GM18511 (cell line): ENCODE measurements at regions not wholly inside any gene's neighbourhood (a gene's known extent, or its start where the extent isn't known, plus 50 kb on each side); places are given as distances from the start of the nearest gene placed in this dataset.

Source experiments
- ATAC-seq: cut with Tn5 transposase; IDR thresholded peaks from one replicate; pipeline ENCODE4 v1.9.1; 2021; ENCODE audit warnings: mild to moderate bottlenecking, moderate library complexity; ENCODE audit not compliant: unreplicated experiment

DNA sequence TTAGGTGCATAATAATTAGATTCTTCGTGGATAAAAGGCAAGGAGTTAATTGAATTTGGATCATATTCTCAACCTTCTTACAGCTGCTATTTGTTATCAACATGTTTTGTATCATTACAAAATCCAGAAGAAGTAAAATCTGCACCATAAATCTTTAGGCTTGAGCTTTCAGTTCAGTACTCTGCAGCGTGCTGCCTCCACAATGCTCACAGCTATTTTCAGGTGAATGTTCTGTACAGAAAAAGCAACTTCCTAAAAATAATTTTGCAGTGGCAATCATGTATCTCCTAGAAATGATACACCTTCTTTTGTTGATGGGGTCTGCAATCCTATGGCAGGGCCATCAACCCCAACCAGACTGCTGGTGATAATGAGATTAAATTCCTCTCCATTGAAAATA, 220.9 kb upstream of the CTNNB1 start:
- no peak for ATAC-seq

DNA sequence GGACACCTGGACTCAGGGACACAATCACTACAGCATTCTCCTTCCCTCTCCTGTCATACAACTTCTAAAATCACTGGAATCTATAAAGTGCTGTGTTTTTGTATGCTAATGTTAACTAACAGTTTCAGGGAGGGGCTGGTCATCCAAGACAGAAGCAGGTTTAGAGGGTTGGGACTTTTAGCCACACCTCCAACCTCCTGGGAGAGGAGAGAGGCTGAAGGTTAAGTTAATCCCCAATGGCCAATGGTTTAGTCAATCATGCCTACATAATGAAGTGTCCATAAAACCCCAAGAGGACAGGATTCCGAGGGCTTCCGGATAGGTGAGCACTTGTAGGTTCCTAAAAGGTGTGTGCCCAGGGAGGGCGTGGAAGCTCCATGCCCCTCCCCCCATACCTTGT, 219.3 kb upstream of the CTNNB1 start:
- ATAC-seq: no peak

DNA sequence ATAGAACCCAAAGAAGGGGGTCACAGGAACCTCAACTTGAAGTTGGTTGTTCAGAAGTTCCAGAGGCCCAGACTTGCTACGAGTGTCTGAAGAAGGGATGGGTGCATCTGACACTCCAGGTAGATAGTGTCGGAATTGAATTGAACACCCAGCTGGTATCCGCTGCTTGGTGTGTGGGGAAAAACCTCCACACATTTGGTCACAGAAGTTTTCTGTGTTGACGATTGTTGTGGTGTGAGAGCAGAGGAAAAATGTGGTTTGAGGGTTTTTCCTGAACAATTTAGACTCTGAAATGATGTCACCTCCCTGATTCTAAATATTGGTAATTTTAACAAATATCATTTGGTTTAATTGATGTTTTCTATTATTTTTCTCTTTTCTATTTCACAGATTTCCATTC, 218.8 kb upstream of the CTNNB1 start:
- no peak for ATAC-seq

DNA sequence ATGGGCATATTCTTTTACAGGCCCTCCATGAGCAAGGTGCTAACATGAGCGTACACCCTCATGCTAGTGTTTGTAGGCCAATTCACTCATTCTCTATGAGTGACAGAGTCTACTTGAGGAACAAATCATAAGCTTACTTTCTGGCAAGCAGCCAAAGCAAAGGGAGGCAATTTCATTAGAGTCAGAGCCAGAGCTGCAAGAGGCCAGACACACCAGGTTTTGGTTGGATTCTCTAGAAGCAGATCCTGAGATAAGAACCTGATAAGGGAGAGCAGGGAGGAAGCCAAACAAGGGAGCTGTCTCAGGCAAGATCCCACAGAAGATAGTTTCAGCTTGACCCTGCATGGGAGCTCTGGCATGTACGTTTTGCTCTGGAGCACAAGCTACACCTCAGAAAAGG, 214.1 kb upstream of the CTNNB1 start:
- ATAC-seq: no peak

DNA sequence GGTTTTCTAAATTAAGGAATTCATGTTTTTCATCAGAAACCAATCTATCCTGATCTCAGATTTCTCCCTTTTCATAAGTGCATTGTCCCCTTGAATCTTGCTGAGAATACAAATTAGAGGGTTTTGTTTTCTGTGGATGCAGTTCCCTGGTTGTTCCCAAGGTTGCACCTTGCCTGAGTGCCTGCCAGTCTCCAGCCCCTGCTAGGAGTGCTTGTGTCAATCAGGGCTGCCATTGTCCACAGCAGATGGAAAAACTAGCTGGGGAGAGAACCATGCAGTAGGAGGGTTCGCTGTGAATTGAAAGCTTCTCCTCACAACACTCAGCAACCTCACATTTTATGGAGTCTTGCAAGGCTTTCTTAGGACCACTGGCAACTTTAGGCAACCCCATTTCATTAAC, 210.8 kb upstream of the CTNNB1 start:
- no peak for ATAC-seq

DNA sequence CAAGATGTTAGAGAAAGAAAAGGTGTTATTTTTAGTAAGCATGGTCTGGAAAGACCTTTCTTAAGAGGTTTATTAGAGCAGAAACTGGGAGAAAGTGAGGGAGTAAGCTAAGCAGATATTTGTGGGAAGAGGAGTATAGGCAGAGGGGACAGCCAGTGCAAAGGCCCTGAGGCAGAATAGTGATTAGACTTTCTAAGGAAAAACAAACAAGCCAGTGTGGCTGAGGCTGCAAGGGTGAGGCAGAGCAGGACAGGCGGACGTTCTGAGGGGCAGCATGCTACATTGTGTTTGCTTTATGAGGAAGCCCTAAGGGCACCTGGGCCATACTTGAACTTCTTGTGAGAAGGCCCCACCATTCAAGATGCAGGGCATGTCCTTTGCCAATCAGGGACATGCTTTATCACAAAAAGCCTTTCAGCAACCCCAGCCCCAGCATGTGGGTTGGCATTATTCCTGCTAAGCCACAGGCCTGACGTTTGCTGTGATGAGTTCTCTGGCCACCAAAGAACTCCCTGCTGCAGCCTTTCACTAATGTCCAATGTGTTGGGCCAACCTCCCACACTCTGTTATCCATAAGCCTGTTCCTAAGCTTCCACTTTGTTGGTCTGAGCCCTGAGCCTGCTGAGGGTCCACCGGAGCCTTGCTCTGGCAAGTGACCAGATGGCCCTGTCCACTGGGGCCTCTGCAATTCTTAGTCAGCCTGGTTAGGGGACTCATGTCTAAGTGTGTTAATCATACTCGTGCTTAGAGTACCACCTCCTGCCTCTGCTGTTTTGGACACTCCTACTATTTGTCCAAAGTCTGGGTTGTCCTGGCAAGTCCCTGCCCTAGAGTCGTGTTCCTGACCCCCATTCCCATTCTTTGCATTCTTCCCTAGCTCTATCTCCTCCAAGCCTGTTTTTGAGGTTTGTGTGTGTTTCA, 209.9 kb upstream of the CTNNB1 start:
- no peak for ATAC-seq

DNA sequence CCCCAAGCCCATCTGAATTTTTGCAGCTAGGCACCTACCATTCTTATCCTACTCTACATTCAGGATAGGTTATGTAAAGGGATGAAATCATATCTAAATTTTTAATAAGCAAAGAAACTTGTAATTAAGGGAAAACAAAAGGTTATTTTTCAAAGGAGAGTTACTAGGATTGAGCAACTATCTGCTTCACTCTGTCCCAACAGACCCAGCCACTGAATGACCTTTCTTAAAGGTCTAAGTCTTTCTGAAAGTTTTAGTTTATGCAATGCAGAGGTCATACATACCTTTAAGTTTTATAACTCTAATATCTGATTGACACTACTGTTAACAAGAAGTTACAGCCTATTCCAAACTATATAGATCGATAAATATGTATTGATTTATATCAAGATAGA, 209.2 kb upstream of the CTNNB1 start:
- ATAC-seq: no peak

DNA sequence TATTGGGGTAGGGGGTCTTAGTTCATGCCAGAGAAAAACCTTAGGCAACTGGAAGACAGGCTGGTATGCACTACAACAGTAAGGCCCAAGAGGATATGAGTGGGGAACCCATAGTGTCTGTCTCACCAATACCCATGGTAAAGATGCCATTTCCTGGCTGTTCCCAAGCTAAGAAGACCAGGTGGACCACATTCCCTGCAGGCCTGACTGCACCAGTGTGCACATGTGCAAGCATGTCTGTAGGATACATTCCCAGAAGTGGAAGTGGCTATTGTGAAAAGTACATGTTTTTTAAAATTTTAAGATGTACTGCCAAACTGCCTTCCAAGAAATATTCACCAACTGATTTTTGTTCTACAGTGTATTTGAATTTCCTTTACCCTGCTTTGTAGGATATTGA, 207.3 kb upstream of the CTNNB1 start:
- no peak for ATAC-seq

DNA sequence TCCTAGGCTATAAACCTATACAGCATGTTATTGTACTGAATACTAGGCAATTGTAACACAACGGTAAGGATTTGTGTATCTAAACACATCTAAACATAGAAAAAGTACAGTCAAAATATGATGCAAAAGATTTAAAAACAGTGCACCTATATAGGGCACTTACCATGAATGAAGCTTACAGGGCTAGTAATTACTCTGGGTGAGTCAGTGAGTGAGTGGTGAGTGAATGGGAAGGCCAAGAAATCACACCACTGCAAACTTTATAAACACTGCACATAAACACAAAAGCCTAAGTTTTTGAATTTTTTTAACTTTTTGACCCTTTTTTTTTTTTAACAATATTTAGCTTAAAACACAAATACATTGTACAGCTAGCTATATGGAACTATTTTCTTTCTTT, 204.7 kb upstream of the CTNNB1 start:
- no peak for ATAC-seq

DNA sequence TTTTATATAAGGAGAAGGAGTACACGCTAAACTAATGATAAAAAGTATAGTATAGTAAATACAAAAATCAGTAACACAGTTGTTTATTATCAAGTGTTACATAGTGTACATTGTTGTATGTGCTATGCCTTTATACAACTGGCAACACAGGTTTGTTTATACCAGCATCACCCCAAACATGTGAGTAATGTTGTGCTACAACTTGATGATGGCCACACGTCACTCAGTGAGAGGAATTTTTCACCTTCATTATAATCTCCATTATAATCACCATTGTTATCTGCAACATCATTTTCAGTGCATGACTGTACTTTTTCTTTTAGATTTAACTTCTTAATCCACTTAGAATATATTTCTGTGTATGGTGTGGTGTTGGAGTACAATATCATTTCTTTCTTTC, 204.0 kb upstream of the CTNNB1 start:
- no peak for ATAC-seq

DNA sequence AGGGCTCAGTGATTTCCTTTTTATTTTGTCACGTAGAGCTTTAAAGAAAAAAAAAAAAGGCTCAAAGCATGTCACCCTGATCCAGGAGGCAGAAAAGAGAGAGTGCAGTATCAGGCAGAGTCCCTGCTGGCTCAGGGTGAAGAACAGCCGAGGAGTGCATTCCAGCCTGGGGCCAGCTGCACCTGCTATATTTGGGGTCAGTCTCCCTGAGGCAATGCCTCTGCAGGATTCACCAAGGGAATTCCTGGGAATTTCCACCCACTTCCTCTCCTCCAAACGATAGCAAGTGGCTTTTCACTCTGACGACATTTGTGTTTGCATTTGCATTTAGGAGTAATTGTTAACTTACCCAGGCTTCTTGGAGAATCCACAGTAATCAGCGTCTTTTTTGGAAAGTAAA, 202.9 kb upstream of the CTNNB1 start:
- no peak for ATAC-seq

DNA sequence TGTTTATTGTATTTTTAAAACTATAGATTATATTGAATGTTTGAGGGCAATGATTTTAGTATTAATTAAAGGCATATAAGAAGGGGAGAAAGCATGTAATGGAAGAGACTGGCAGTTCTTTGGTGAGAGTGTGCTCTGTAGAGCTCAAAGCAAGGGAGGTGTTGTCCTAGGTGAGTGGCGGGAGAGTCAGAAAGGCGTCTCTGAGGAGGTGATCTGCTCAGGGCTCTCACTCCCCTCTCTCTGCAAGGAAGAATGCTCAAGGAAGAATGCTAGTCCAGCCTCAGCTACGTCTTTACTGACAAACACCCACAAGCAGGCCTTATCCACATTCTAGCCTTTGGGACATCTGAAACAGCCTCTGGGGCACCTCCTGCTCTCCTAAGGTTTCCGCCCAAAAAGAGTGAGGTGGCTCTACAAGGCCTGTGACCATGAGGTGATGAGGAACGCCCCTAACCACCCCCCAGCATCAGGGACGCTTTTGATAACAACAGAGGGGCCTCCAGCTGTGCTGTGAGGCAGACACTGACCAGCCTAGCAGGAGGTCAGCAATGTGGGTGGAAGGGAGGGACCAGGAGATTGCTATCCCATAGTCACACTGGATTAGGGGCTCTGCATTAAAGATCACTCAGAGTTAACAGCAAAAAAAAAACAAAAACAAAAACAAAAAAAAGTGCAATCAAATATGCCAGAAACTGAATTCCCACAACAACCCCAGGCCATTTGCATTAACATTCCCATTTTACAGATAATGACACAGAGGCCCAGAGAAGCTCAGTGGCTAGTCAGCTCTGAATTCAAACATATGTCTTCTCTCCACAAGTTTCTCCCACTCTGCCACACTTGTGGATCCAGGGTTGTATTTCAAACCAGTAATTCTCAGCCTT, 202.2 kb upstream of the CTNNB1 start:
- ATAC-seq: no peak

DNA sequence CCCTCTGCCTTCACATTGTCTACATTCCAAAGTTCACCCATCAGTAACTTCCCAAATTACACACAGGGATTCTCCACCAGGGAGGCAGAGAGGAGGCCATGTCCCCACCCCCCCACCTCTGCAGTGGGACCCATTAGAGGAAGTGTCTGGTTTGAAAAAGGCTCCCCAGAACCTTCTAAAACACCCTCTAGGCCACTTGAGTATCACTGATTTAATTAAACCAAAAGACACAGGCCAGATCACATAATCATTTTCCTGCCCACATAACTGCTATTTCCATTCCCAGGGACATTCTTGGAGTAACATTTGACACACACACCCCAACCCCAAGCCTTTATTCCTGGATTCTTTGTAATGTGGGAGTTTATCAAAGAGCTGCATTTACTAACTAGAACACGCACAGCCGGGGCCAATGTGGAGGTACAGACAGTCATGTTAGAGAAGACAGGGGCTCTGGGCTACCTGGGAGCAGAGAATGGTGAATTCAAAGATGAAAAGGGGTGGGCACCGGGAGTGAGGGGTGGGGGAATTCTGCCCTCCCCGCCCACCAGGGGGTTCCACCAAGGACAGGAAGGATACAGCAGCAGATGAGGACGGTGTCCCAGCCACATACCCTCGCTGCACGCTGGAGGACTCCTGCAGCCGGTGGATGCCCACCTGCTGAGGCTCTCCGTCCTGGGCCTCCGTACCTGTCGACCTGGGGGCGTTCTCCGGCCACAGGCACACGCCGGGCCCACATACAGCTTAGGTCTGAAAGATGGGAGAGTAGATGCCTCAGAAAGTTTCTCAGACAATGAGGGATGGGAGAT, 201.4 kb upstream of the CTNNB1 start:
- no peak for ATAC-seq

DNA sequence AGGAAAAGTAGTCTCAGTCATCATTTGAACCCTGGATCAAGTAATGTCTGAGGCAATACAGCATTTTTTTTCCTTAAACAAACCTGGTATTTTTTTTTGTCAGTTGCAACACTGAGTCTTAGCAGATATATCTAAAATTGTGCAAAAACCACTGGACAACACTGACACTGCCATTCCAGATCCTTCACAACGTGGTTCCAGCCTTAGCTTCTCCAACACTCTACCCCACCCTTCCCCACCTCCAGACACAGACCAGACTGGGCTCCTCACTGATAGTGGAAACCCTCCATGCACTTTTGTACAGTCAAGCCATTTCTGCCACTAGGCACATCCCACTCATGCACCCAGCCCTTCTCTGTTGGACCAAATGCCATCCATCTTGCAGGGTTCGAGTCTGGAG, 199.6 kb upstream of the CTNNB1 start:
- ATAC-seq: no peak

DNA sequence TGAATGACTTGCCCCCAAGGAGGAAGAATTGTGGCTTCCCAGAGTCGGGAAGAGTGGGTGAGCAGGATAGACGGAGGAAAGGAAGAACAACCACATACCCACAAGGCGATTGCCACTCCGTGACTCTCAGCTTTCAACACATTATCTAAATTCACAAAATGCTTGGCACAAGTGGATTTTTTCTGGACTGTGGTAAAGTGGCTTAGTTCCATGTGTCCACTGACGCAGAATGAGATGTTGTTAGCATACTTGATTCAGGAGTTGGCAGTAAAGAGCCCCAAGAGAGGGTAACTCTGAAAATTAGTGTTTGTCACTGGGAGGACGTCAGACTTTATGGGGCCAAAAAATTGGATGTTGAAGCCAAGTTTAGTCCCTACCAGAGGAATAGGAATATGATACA, 198.8 kb upstream of the CTNNB1 start:
- no peak for ATAC-seq

DNA sequence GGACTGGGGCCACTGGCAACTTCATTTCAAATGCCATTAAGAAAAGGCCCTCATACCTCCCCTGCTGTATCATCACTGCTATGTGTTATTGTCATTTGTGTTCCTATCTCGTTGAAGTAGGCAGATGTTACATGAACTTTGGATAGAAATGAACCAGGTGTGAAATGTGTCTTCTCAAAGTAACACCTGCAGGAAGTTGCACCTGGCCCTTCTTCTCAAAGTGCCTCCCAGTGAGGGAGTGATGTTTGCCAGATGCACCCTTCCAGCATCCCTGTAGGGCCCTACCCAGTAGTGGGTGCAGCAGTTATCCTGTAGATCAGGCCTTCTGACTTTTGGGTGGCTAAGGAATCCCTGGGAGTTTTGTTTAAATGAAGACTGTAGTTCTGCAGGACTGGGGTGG, 197.7 kb upstream of the CTNNB1 start:
- ATAC-seq: no peak

DNA sequence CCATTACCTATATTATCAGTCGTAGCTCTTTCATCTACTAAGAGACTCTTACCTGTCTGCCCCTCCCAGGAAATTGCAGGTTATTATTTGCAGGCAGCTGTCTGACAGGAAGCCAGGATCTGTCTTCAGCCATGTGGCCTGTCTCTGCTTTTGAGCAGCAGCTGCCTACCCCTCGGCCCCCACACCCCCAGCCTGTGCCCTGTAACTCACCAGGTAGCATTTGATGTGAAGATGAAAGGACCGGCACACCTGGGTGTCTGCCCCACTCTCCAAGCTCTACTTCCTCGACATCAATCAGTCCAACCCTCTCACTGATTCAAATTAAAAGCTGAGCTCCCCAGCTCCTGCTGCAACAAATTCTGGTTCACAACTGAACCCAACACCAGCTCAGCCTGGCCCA, 197.2 kb upstream of the CTNNB1 start:
- ATAC-seq: no peak

DNA sequence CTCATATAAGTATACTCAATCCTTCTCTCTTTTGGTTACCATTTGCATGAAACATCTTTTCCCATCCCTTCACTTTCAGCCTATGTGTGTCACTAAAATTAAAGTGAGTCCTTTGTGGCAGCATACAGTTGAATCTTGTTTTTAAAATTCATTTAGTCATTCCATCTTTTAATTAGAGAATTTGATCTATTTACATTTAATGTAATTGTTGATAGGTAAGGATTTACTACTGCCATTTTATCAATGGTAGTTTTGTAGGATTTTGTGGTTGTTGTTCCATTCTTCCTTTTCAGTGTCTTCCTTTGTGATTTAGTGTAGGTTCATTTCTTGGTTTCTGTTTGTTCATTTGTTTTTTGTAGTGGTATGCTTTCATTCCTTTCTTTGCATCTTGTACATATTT, 191.9 kb upstream of the CTNNB1 start:
- no peak for ATAC-seq

DNA sequence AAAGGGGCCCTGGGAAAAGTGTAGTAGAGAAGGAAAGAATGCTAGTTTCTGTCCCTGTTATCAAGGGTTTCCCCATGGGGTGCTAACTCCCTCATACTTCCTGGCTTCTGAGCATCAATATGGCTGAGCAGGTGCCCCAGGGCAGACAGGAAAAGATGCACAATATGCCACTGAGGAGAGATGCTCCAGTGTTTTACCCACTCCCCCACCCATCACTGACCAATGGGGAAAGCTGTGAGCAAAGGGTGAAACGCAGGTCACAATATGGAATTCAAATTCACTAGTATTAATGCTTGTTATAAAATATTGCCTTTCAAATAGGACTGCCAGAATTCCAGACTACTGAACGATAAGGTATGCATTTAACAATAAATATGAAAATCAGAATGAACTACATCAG, 187.5 kb upstream of the CTNNB1 start:
- ATAC-seq: no peak

DNA sequence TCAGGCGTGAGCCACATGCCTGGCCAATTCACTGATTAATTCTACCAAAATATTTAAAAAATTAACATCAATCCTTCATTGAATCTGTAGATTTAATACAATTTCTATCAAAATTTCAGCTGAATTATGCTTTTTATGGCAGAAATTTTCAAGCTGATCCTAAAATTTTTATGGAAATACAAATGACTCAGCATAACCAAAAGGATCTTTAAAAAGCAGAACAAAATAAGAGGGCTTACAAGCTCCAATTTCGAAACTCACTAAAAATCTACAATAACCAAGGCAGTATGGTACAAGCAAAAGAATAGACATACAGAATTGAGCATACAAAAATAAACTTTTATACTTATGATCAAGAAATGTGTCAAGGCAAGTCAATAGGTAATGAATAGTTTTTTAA, 180.4 kb upstream of the CTNNB1 start:
- no peak for ATAC-seq
